HG02884 (cell line): ENCODE measurements at regions not wholly inside any gene's neighbourhood (a gene's known extent, or its start where the extent isn't known, plus 50 kb on each side); places are given as distances from the start of the nearest gene placed in this dataset.

Source experiments
- ATAC-seq: cut with Tn5 transposase; IDR thresholded peaks from one replicate; pipeline ENCODE4 v1.9.1; 2021; ENCODE audit warnings: mild to moderate bottlenecking, moderate library complexity; ENCODE audit not compliant: unreplicated experiment

DNA sequence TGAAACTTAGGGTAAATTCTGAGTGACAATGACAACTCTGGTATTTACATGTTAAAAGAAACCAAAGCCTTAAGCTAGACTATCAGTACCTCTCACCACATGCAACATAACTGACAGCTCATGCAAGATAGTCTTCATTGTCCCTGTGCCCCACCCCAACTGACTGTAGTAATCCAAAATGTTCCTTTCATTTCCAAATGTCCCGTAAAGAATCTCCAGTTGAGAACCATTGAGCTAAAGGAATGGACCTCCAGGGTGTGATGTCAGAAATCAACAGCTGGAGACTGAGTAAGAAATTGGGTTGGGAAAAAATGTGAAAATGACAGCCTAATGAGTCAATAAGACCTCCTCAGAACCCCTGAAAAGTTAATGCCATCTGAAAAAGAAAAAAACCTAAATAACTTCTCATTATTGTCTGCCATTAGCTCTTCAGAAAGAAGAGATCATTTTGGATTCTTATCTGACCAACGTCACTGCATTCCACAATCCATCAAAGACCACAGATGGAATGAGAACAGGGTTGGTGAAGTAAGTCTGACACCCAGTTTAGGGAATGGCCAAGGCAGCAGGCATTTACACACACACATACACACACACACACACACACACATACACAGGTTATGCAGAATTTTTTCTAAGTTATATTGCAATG lies 51.7 kb upstream of the ACVR2A start:
- no peak for ATAC-seq

DNA sequence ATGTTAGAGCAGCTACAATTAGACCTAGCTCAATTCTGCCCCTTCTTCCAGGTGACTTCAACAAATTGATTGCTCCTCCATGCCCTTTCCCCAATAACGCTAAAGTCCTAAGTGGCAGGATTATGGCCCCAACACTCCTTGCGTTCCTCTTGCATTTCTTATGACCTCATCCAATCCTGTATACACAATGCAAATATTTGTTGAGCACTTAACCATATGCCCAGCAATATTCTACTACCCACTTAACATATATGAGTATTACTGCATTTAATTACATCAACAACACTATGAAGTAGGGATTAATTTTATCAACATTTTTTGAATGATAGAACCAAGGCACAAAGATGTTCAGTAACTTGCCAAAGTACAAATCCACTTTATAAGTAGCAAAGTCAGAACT lies 54.2 kb upstream of the ACVR2A start:
- ATAC-seq, result no peak

DNA sequence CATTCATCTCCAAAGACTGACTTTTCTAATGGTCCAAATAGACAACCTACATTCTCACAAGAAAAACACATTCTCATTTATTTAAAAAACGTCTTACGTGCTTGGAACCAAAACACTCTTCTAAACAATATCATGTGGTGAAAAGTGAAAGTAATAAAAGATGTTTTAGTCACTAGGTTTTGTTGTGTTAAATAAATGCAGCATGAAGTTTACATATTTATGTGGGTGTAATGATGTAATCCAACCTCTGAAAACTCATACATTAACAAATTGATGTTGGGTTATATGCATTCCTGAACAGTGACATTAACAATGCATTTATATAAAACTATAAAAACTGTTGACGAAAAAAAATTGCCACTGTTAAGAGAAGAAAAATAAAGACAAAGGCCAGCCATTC lies 55.1 kb upstream of the ACVR2A start:
- no peak for ATAC-seq

DNA sequence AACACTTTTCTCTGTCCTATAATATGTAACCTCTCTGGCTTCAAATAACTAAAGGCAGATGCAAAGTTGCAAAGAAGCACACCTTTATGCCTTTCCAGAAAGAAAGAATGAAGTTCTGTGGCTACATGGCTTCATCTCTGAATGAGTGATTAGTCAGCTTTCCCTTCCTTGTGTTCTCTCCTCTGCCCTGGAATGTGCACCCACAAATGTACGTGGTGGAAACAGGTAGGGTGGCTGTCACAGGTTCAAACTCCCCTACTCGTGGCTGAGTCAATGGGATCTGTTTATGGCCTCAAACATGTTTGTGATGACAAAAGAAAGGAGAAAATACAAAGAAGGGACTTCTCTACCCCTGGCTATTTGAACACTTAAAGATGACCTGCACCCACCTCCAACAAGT lies 55.5 kb upstream of the ACVR2A start:
- no peak for ATAC-seq

DNA sequence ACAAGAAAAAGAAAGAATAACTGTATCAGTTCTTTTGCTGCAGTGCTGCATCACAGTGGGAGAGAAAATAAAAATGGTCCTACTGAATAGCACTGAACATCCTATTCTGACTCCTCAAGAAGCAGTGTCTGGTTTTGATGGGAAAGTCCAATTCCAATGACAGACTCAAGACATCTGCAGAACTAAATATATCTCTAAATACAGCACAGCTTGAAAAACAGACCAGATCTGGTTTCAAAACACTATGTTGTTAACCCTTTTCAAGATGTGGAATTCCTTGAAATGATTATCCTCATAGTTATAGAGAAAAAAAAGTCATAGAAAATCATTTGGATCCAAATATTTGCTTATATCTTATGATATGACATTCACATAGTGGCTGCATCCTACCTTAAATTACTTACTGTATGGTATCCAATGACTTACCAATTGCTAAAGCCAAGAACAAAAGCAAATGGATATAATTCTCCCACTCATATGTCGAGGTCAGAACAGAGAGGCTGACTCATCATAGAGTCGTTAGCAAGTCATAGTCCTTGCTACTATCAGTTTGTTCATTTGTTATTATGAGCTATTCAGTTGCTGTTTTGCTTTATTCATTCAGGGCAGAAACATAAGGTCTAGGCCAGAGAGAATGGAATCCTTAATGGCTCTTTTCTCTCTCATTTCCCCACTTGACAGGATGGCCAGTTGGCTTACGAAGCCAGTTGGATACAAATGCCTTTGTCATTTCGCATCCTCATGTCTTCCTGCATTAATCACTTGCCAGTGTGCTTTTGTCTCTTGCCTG lies 62.5 kb upstream of the ACVR2A start:
- ATAC-seq, result no peak

DNA sequence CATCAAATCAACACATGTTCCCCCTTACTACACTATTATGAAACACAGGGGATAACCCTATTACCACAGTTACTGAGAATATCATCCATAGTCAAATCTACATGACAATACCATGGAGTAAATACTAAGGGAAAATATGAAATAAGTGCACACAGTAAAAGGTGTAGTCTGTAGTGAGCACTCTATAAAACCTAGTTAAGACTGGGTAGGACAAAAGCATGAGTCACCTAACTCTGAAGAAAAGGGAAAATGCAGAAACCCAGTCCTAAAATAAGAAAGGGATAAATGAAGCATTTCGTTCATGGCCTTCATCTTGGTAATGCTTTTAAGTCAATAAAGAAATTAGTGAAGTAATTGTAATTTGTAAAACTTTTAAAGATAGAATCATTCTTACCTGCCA lies 65.4 kb upstream of the ACVR2A start:
- ATAC-seq, result no peak

DNA sequence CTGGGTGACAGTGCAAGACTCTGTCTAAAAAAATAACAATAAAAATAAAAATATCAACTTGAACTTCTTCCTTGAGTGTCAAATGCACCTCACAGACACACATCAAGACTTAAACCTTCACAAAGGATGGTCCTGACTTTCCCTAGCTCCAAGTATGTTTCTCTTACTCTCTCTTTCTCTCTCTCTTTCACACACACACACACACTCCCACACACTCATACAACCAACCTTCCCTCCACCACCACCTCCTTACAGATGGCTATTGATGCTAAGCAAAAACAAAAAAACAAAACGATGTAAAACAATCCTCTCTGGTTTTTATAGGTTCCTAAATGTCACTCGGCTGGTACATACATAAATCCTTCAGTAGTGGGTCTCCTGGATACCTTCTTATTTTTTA lies 67.4 kb upstream of the ACVR2A start:
- no peak for ATAC-seq

DNA sequence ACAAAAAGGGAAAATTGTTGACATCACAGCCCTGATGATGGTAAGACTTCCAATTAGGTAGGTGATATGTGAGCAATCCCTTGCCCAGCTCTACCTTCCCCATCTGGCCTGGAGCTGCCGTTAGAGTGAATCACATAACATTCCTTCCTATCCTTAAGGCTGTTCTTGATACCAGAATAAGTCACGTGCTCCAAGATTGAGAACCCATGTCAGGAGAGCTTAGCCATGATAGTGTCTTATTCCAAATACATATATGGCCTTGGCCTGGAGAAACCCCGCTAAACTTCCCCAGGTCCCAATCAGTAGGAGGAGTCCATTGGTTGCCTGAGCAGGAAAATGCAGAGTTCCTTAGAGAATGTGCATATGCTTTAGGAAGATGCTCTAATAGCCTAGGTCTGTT lies 70.0 kb upstream of the ACVR2A start:
- ATAC-seq, result no peak

DNA sequence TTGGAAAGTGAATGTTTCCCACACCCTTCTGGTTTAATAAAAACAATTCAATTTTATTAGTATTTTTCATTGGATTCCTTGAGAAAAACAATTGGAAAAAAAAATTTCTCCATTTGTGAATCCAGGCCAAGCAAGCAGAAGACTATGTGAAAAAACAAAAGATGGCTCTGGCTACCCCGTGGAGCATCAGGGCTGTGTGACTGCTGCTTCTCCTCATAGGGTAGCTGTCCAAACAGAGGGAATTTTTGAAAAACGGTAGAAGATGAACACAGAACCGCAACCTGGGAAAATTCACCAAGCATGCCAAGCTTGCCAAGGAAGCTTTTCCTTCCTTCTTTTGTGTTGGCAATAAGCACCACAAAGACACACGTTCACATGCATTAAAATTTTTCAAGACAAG lies 71.3 kb upstream of the ACVR2A start:
- ATAC-seq, result no peak

DNA sequence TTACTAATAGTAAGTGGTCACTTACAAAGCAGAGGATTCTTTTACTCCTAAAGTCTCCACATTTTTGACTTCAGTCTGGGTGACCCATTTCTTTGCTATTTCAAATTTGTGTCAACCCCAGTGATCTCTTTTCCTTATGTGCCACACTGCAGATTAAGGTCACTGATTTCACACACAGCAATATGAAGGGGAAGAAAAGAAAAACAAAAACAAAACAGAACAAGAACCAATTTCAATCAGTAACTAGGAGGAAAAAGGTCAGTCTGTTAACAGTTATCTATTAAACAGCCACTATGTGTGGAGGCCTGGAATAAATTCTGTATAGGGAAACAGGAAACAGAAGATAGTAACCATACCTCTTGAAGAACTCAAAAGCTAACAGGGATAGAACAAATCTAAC lies 72.0 kb upstream of the ACVR2A start:
- ATAC-seq, result no peak

DNA sequence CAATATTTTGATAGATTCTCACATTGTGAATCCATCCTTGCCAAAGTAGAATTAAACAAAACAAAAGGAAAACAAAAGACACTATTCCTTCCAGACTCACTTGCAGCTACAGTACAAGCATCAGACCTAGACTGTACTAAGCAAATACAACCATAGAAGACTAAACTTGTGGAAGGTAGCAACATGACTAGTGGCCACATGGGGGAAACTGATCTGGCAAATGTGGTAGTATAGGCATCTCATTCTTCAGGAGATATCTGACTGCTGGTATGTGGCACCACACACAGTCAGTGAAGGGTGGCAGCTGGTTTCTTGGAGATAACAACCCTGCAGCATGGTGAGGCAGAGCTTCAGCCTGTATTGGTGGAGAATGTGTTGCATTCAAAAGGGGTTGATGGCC lies 81.0 kb upstream of the ACVR2A start:
- ATAC-seq, result no peak

DNA sequence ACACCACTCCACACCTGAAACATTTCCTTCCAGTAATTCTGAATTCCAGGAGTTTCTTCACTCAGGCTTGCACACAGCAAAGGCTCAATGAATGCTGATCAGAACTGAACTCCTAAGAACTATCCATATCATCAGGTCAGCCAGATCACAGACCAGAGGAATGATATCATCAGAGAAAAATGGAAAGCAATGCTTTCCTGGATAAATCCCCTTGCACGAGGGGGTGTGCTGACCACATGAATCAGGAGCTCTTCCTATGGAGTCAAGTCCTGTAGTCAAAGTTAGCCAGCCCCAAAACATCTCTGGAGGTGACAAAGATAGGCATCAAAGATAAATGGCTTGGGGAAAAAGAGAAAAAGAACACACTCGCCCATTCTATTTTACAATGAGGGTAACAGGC lies 83.8 kb upstream of the ACVR2A start:
- ATAC-seq, result no peak

DNA sequence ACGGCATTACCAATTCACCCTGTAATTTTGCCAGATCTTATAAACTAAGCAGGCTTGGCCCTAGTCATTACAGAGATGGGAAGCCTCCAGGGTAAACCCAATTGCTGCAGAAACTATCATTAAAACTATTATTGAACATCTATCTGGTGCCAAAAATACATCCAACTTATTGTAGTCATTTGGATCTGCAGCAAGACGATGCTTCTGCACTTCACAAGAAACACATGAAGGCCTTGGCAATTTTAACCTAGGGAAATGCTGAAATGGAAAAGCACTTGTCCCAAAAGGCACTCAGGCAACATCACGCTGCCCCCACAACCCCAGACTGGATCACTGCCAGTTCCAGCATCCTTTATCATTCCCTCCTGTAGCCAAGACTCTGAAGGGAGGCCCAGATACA lies 85.3 kb upstream of the ACVR2A start:
- ATAC-seq, result no peak

DNA sequence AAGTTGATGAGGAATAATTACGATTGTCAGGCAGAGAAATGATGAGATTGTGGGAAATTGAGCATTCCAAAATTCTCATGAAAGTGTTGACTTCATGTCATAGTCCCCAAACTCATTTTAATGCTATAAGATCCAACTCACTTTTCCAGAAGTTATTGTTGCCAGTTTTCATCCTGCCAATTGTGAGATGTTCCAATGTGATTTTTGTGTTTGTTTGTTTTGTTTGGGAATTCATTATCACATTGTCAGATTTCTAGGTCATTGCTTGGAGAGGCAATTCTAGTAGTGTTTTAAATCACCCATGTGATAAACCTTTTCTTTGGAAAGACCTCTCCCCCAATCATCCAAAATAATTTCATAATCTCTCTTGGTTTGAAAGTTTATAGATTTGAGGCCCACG lies 86.0 kb upstream of the ACVR2A start:
- ATAC-seq, result no peak

DNA sequence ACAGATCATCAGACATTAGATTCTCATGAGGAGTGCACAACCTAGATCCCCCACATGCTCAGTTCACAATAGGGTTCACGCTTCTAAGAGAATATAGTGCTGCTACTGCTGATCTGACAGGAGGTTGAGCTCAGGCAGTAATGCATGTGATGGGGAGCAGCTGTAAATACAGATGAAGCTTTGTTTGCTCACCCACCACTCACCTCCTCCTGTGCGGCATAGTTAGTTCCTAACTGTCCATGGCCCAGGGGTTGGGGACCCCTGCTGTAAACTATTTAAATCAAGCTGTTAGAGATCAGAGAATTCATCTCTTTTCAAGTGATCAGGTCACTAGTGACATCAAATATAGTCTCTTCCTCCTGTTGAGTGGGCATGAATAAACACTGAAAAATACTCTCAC lies 88.8 kb upstream of the ACVR2A start:
- no peak for ATAC-seq

DNA sequence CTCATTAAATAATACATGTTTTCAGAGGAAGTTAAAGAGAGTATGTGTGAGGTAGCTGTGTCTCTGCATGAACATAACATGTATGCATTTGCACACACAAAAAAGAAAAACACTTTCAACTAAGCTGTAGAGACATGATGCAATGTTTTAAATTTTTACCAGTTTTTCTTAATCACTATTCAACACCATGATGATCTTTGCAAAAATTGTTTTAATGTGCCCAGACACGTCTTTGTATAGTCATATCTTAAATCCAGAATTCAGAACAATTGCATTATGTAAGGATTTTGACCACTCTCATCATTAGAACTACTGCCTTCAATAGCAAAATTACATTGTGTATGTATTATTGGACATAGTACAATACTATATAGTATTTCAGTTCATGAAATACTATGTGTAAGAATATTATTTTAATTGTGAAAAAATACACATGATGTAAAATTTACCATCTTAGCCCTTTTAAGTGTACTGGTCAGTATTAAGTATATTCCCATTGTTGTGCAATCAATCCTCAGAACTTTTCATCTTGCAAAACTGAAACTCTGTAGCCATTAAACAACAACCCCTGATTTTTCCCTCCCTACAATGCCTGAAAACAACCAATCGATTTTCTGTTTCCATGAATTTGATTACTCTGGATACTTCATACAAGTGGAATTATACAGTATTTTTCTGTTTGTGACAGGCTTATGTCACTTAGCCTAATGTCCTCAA lies 104.5 kb upstream of the ACVR2A start:
- no peak for ATAC-seq

DNA sequence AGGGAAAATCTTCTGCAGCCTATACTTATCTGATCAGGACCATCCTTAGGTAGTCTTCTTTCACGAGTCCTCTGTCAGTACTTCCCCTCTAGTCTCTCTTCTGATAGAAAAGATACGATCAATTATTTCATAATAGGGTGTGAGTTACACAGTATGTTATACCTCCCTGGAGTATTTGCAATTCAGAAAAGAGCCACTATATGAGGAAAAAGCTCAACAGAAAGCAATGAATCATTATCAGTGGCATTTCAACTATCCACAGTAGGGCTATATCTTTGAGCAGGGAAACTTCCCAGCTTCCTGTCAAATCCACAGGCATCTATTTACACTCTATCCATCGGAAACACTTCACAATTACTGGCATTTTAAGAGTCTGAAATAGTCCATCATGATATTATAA lies 105.3 kb upstream of the ACVR2A start:
- no peak for ATAC-seq

DNA sequence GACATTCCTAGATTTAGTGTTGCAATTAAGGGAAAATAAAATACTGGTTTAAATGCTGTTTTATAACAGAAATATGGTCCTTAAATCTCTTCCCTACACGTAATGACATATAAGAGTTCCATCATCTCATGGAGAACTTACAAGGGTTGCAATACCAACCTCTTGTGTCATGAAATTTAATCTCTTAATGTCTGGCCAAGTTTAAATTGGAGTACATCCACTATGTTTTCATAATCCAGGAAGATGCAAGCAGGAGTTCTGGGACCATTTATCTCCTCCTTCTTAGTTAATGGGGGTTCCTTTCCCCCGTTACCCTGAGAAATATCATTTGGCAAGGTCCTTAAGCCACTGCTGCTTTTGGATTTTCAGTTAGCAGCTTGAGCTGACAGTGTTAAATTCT lies 126.0 kb upstream of the ACVR2A start:
- no peak for ATAC-seq

DNA sequence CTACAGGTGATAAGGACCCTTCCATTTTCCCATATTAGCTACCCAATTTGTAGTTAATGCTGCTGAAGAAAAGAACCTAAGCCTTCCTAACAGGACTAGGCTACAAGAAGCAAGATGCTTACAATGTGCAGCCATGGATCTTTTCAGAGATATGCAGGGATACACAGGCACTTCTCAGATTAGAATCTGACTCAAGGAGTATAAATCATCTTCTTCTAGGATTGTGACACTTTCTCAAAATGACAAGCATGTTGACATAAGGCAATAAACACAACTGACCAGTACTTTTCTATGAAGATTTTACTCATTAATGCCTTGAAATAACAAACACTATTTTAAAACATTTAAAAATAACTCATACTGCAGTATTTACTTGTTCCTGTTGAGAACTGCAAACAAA lies 127.9 kb upstream of the ACVR2A start:
- ATAC-seq, result no peak

DNA sequence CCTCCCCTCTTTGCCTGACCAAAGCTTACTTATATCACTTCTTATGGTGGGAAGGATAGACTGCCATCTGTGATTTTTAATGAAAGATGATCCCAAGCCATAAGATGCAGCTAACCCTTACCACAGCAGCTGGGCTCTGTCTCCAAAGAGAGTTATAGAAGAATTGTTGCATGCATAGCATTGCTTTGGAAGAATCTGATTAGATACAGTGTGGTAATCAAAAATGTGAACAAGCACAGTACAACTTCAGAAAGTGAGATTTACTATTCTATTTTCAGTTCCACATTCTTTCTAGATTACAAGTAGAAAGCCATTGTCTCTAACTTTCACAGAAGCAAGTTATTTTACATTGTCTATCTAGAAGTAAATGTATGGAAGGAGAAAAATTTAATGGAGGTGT lies 129.0 kb upstream of the ACVR2A start:
- no peak for ATAC-seq

DNA sequence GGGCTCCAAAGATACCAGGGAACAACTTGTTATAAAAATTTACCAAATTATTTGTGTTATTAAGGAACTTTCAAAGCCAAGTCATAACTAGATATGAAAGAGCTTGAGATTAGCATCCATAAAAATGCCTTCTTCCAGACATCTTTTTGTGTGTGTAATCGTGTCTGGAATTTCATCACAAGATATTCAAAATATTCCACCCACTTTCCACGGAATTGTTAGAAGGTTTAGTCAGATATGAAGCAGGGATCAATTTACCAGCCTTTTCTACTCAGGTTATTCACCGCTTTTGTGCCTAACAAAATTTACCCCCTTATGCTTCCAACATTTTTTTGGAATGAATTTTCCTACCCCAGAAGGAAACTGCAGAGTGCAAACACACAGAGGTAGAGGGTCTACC lies 130.2 kb upstream of the ACVR2A start:
- ATAC-seq, result no peak

DNA sequence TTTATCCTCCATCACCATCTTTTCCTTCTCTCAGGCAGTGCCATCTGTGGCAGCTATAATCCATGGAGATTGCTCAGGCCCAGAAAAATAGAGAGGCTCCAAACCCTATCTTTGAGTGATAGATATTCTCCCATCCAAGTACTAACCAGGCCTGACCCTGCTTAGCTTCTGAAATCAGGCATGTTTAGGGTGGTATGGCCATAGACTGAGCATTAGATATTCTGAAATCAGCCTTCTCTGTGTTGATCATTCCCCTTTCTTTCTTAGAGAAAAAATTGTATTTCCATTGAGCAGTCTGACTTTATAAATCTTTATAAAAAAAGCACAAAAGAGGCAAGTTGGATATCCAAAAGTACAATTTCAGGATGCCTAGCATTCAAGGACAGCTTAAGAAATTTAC lies 131.5 kb upstream of the ACVR2A start:
- ATAC-seq, result no peak
